AG10803 (cell line): ENCODE measurements at regions not wholly inside any gene's neighbourhood (a gene's known extent, or its start where the extent isn't known, plus 50 kb on each side); places are given as distances from the start of the nearest gene placed in this dataset.

Experiments
- DNase-seq: peaks from one replicate; pipeline ENCODE4 v3.0.0; 2010; ENCODE audit warnings: low read depth
- H3K4me3 ChIP-seq: 2 replicates; pipeline ENCODE4 v1.5.1; 2011; ENCODE audit warnings: mild to moderate bottlenecking, low read length, control low read depth
- CTCF ChIP-seq: conservative IDR thresholded peaks from 2 replicates; pipeline ENCODE4 v1.5.1; 2011; ENCODE audit warnings: mild to moderate bottlenecking, low read length, control low read depth, inconsistent platforms

GRCh38 chr4:176864238-176864637 lies 71.5 kb upstream of the VEGFC start:
- TF ChIP-seq CTCF: no peak
- DNase-seq: no peak

GRCh38 chr4:176868676-176869075 lies 76.0 kb upstream of the VEGFC start:
- no peak for TF ChIP-seq CTCF
- DNase-seq: no peak
- no peak overlapping the region for H3K4me3 ChIP-seq

More at GRCh38 chr4:176864238-176864637, 71.5 kb upstream of the VEGFC start:
- no peak overlapping the region for H3K4me3 ChIP-seq

- H3K4me3 ChIP-seq: no peak overlapping the region
- no peak for TF ChIP-seq CTCF
- no peak for DNase-seq
These were observed 79.7 kb upstream of the VEGFC start for GRCh38 chr4:176872461-176872860.

- peak; percentile 45 for DNase-seq
- H3K4me3 ChIP-seq: no peak overlapping the region
- no peak for TF ChIP-seq CTCF
These were observed 82.2 kb upstream of the VEGFC start for GRCh38 chr4:176874721-176875445.

GRCh38 chr4:176875446-176875930 lies 82.8 kb upstream of the VEGFC start:
- no peak overlapping the region for H3K4me3 ChIP-seq
- TF ChIP-seq CTCF: no peak
- peak; percentile 52 for DNase-seq

- DNase-seq: peak; percentile 11
- TF ChIP-seq CTCF: no peak
- no peak overlapping the region for H3K4me3 ChIP-seq
These were observed 86.8 kb upstream of the VEGFC start for GRCh38 chr4:176879380-176880116.

GRCh38 chr4:176882206-176882605 lies 89.5 kb upstream of the VEGFC start:
- TF ChIP-seq CTCF: no peak
- DNase-seq: peak; percentile 8
- no peak overlapping the region for H3K4me3 ChIP-seq
